SK-N-SH treated with all-trans-retinoic acid at 6 μM for 48 hours (cell line): ENCODE measurements at regions not wholly inside any gene's neighbourhood (a gene's known extent, or its start where the extent isn't known, plus 50 kb on each side); places are given as distances from the start of the nearest gene placed in this dataset.

Experiments used
- ATAC-seq: fragments of 200-7000 bp; cut with Tn5 transposase; 3 replicates; pipeline ENCODE4 v1.9.1; 2020; ENCODE audit warnings: mild to moderate bottlenecking, moderate library complexity
- ARNTL ChIP-seq: fragments of 450-650 bp; formaldehyde crosslinking; IDR thresholded peaks from 2 replicates; pipeline ENCODE4 v1.5.0; 2020; ENCODE audit warnings: low read depth, mild to moderate bottlenecking, moderate library complexity, borderline replicate concordance
- BACH2 ChIP-seq: fragments of 250-450 bp; sonication (Bioruptor Pico); IDR thresholded peaks from 2 replicates; pipeline ENCODE4 v1.9.0; 2021; ENCODE audit warnings: mild to moderate bottlenecking, borderline replicate concordance
- CSDC2 ChIP-seq: fragments of 250-450 bp; sonication (Bioruptor Pico); IDR thresholded peaks from 2 replicates; pipeline ENCODE4 v1.5.0; 2020; ENCODE audit warnings: mild to moderate bottlenecking, moderate library complexity
- ESRRG ChIP-seq: fragments of 250-450 bp; sonication (Bioruptor Pico); IDR thresholded peaks from 2 replicates; pipeline ENCODE4 v1.6.1; 2021; ENCODE audit warnings: mild to moderate bottlenecking
- GLIS3 ChIP-seq: fragments of 250-450 bp; sonication (Bioruptor Pico); IDR thresholded peaks from 2 replicates; pipeline ENCODE4 v1.5.0; 2020; ENCODE audit warnings: mild to moderate bottlenecking, moderate library complexity
- ISL1 ChIP-seq: fragments of 250-450 bp; sonication (Bioruptor Pico); IDR thresholded peaks from 2 replicates; pipeline ENCODE4 v2.1.2; 2022; ENCODE audit warnings: mild to moderate bottlenecking, moderate library complexity
- OSR1 ChIP-seq: fragments of 250-450 bp; sonication (Bioruptor Pico); IDR thresholded peaks from 2 replicates; pipeline ENCODE4 v1.8.0; 2022; ENCODE audit warnings: moderate library complexity, mild to moderate bottlenecking, inconsistent platforms
- RARB ChIP-seq: fragments of 250-450 bp; sonication (Bioruptor Pico); IDR thresholded peaks from 2 replicates; pipeline ENCODE4 v1.8.0; 2021; ENCODE audit warnings: mild to moderate bottlenecking, moderate library complexity
- TCF4 ChIP-seq: fragments of 250-450 bp; sonication (Bioruptor Pico); IDR thresholded peaks from 2 replicates; pipeline ENCODE4 v1.8.0; 2021; ENCODE audit warnings: mild to moderate bottlenecking, moderate library complexity, borderline replicate concordance
- TOX ChIP-seq: fragments of 250-450 bp; sonication (Bioruptor Pico); IDR thresholded peaks from 2 replicates; pipeline ENCODE4 v1.8.0; 2021; ENCODE audit warnings: mild to moderate bottlenecking, moderate library complexity, borderline replicate concordance
- ZC3H10 ChIP-seq: fragments of 250-450 bp; sonication (Bioruptor Pico); IDR thresholded peaks from 2 replicates; pipeline ENCODE4 v1.5.1; 2021; ENCODE audit warnings: mild to moderate bottlenecking, moderate library complexity
- ZNF565 ChIP-seq: fragments of 450-650 bp; formaldehyde crosslinking; conservative IDR thresholded peaks from 2 replicates; pipeline ENCODE4 v1.5.0; 2020; ENCODE audit warnings: low read depth, mild to moderate bottlenecking, moderate library complexity
- ZNF70 ChIP-seq: fragments of 450-650 bp; formaldehyde crosslinking; IDR thresholded peaks from 2 replicates; pipeline ENCODE4 v1.5.0; 2020; ENCODE audit warnings: mild to moderate bottlenecking, moderate library complexity
- ZNF8 ChIP-seq: fragments of 450-650 bp; formaldehyde crosslinking; IDR thresholded peaks from 2 replicates; pipeline ENCODE4 v1.5.0; 2020; ENCODE audit warnings: mild to moderate bottlenecking, moderate library complexity
- TF ChIP-seq, protein P1 (sequence below): fragments of 250-450 bp; sonication (Bioruptor Pico); IDR thresholded peaks from 2 replicates; pipeline ENCODE4 v1.8.0; 2020; ENCODE audit warnings: mild to moderate bottlenecking, moderate library complexity, borderline replicate concordance
- TF ChIP-seq, protein P2 (sequence below): fragments of 250-450 bp; sonication (Bioruptor Pico); IDR thresholded peaks from 2 replicates; pipeline ENCODE4 v1.8.0; 2021; ENCODE audit warnings: low read depth, mild to moderate bottlenecking, moderate library complexity, borderline replicate concordance
- TF ChIP-seq, protein P3 (sequence below): fragments of 250-450 bp; sonication (Bioruptor Pico); IDR thresholded peaks from 2 replicates; pipeline ENCODE4 v1.5.1; 2020; ENCODE audit warnings: low read depth, mild to moderate bottlenecking, moderate library complexity
- TF ChIP-seq, protein P4 (sequence below): fragments of 250-450 bp; sonication (Bioruptor Pico); IDR thresholded peaks from 2 replicates; pipeline ENCODE4 v1.5.0; 2020; ENCODE audit warnings: mild to moderate bottlenecking, moderate library complexity
- TF ChIP-seq, protein P5 (sequence below): fragments of 250-450 bp; sonication (Bioruptor Pico); IDR thresholded peaks from 2 replicates; pipeline ENCODE4 v1.5.1; 2021; ENCODE audit warnings: mild to moderate bottlenecking, moderate library complexity

DNA sequence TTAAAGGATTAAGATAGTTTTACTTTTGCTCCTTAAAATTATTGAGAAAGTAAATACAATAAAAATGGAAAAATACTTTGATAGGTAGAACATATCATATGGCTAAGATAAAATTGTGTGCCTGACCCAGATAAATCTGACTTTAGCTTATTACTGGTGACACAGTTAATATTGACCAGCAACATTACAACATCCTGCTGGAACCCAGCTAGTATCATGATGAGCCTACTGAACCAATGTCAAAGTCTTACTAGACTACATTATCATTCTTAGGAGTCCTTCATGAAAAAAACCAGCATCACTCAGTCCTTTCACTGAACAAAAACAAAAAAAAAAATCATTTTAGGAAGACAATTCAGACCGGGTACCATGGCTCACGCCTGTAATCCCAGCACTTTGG, 164.8 kb upstream of the CDK1 start:
- no peak for TF ChIP-seq ZNF70 (CRISPR knock-in tag)
- no peak for TF ChIP-seq GLIS3 (CRISPR knock-in tag)
- TF ChIP-seq ISL1 (CRISPR knock-in tag) = no peak
- TF ChIP-seq BACH2 = no peak
- no peak for TF ChIP-seq ARNTL (CRISPR knock-in tag)
- no peak for TF ChIP-seq TCF4 (CRISPR knock-in tag)
- no peak for TF ChIP-seq ZNF8 (CRISPR knock-in tag)
- no peak for TF ChIP-seq ZNF565 (CRISPR knock-in tag)
- no peak for TF ChIP-seq CSDC2 (CRISPR knock-in tag)
- no peak for ATAC-seq

DNA sequence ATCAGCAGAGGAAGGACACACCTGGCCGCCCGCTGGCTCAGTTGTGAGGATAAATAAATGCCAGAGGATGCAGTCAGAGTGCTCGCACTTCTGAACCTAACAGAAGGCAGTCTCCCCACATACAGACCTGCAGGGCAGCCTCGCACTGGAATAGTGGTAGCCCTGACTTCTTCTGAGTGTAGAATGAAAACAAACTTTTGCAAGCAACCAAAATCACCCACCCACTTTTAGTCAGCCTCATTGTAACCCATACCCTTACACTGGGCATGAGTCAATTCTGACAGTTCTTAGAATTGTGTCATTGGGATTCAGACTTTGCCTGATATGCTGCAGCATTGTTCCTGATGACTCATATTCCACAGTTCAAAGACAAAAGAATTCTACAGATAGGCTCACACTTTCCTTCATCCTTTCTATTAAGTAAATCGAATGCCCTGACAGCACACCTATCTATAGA, 167.0 kb upstream of the CDK1 start:
- TF ChIP-seq ARNTL (CRISPR knock-in tag) (no peak), ZNF70 (CRISPR knock-in tag) (no peak), GLIS3 (CRISPR knock-in tag) (no peak), TOX (CRISPR knock-in tag) (no peak), ZNF8 (CRISPR knock-in tag) (no peak)
- TF ChIP-seq, protein P1, sequence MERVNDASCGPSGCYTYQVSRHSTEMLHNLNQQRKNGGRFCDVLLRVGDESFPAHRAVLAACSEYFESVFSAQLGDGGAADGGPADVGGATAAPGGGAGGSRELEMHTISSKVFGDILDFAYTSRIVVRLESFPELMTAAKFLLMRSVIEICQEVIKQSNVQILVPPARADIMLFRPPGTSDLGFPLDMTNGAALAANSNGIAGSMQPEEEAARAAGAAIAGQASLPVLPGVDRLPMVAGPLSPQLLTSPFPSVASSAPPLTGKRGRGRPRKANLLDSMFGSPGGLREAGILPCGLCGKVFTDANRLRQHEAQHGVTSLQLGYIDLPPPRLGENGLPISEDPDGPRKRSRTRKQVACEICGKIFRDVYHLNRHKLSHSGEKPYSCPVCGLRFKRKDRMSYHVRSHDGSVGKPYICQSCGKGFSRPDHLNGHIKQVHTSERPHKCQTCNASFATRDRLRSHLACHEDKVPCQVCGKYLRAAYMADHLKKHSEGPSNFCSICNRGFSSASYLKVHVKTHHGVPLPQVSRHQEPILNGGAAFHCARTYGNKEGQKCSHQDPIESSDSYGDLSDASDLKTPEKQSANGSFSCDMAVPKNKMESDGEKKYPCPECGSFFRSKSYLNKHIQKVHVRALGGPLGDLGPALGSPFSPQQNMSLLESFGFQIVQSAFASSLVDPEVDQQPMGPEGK (CRISPR knock-in tag) = no peak

DNA sequence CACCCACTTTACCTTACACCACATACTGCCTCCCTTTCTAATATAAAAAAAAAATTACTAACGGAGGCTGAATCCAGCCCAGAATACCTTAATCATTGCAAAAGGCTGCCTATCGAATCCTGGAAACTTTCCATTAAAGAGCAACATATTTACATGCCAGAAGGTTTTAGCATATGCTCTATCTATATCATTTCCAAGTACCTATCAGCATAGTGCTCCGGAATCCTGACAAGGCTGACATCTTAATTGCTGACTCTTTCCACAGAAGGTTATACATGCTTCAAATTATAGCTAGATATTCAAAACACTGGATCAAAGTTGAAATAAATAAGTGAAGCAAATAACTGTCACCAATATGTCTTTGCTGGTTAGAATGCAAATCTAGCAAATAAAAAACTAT, 170.9 kb upstream of the CDK1 start:
- ATAC-seq = no peak
- TF ChIP-seq ZNF70 (CRISPR knock-in tag) = no peak

More for the DNA sequence above, 167.0 kb upstream of the CDK1 start:
- ATAC-seq = peak; percentile 98

DNA sequence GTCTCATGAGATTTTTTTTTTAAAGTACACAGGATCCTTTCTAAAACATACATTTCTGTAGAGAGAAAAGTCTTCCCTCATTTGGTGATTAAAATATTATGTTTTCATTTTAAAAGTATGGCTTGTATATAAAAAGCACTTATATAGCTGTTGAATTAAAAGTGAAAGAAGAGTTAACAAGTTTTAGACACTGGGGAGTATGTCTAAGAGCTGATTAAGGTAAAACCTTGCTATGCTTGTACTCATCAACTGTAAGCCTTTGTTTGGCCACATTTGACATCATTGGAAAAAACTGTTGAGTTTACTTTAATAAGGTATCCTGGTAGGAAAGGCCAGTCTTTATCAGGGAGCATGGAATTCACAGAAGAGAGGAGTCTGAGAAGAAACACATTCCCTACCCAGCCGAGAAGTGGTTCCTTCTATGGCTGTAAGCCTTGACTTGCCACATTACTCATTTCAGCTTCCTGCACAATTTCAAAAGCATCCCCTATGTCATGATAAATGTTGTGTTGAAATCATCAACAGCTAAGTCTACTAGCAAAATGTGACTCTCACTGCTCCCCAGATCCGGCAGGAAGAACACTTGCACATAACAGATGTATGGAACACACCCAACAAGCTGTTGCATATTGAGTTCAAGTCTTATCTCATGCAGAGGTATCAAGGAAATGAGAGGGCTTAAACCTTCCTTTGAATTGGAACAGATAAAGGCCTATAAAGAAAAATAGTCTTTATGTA, 171.8 kb upstream of the CDK1 start:
- TF ChIP-seq ZNF8 (CRISPR knock-in tag) = no peak
- TF ChIP-seq RARB (CRISPR knock-in tag) = no peak
- TF ChIP-seq, protein P2, sequence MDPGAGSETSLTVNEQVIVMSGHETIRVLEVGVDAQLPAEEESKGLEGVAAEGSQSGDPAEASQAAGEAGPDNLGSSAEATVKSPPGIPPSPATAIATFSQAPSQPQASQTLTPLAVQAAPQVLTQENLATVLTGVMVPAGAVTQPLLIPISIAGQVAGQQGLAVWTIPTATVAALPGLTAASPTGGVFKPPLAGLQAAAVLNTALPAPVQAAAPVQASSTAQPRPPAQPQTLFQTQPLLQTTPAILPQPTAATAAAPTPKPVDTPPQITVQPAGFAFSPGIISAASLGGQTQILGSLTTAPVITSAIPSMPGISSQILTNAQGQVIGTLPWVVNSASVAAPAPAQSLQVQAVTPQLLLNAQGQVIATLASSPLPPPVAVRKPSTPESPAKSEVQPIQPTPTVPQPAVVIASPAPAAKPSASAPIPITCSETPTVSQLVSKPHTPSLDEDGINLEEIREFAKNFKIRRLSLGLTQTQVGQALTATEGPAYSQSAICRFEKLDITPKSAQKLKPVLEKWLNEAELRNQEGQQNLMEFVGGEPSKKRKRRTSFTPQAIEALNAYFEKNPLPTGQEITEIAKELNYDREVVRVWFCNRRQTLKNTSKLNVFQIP (CRISPR knock-in tag) = no peak
- TF ChIP-seq ZC3H10 (CRISPR knock-in tag) = no peak
- TF ChIP-seq, protein P3, sequence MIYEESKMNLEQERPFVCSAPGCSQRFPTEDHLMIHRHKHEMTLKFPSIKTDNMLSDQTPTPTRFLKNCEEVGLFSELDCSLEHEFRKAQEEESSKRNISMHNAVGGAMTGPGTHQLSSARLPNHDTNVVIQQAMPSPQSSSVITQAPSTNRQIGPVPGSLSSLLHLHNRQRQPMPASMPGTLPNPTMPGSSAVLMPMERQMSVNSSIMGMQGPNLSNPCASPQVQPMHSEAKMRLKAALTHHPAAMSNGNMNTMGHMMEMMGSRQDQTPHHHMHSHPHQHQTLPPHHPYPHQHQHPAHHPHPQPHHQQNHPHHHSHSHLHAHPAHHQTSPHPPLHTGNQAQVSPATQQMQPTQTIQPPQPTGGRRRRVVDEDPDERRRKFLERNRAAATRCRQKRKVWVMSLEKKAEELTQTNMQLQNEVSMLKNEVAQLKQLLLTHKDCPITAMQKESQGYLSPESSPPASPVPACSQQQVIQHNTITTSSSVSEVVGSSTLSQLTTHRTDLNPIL (CRISPR knock-in tag) = no peak
- TF ChIP-seq ESRRG = no peak
- TF ChIP-seq, protein P1 (CRISPR knock-in tag) = no peak
- TF ChIP-seq, protein P4, sequence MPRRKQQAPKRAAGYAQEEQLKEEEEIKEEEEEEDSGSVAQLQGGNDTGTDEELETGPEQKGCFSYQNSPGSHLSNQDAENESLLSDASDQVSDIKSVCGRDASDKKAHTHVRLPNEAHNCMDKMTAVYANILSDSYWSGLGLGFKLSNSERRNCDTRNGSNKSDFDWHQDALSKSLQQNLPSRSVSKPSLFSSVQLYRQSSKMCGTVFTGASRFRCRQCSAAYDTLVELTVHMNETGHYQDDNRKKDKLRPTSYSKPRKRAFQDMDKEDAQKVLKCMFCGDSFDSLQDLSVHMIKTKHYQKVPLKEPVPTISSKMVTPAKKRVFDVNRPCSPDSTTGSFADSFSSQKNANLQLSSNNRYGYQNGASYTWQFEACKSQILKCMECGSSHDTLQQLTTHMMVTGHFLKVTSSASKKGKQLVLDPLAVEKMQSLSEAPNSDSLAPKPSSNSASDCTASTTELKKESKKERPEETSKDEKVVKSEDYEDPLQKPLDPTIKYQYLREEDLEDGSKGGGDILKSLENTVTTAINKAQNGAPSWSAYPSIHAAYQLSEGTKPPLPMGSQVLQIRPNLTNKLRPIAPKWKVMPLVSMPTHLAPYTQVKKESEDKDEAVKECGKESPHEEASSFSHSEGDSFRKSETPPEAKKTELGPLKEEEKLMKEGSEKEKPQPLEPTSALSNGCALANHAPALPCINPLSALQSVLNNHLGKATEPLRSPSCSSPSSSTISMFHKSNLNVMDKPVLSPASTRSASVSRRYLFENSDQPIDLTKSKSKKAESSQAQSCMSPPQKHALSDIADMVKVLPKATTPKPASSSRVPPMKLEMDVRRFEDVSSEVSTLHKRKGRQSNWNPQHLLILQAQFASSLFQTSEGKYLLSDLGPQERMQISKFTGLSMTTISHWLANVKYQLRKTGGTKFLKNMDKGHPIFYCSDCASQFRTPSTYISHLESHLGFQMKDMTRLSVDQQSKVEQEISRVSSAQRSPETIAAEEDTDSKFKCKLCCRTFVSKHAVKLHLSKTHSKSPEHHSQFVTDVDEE (CRISPR knock-in tag) = no peak
- no peak for TF ChIP-seq OSR1 (CRISPR knock-in tag)
- no peak for TF ChIP-seq ARNTL (CRISPR knock-in tag)
- no peak for TF ChIP-seq TOX (CRISPR knock-in tag)
- TF ChIP-seq TCF4 (CRISPR knock-in tag) = no peak
- TF ChIP-seq, protein P5, sequence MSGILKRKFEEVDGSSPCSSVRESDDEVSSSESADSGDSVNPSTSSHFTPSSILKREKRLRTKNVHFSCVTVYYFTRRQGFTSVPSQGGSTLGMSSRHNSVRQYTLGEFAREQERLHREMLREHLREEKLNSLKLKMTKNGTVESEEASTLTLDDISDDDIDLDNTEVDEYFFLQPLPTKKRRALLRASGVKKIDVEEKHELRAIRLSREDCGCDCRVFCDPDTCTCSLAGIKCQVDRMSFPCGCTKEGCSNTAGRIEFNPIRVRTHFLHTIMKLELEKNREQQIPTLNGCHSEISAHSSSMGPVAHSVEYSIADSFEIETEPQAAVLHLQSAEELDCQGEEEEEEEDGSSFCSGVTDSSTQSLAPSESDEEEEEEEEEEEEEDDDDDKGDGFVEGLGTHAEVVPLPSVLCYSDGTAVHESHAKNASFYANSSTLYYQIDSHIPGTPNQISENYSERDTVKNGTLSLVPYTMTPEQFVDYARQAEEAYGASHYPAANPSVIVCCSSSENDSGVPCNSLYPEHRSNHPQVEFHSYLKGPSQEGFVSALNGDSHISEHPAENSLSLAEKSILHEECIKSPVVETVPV (CRISPR knock-in tag) = no peak
- no peak for TF ChIP-seq ZNF70 (CRISPR knock-in tag)

More for the DNA sequence above, 171.8 kb upstream of the CDK1 start:
- no peak for ATAC-seq
